ENCODE measurements at regions not wholly inside any gene's neighbourhood (a gene's known extent, or its start where the extent isn't known, plus 50 kb on each side); places are given as distances from the start of the nearest gene placed in this dataset.

DNA sequence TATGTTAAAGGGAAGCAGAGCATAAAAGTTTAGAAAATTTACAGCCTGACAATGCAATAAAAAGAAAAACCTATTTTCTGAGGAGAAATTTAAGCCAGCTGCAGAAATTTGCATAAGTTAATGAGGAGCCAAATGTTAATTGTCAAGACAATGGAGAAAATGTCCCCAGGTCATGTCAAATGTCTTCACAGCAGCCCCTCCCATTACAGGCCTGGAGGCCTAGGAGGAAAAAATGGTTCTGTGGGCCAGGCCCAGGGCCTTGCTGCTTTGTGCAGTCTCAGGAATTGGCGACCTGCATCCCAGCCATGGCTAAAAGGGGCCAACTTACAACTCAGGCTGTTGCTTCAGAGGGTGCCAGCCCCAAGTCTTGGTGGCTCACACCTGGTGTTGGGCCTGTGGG lies 275.4 kb upstream of the RPS6KA3 start:
- TF ChIP-seq, protein P1, sequence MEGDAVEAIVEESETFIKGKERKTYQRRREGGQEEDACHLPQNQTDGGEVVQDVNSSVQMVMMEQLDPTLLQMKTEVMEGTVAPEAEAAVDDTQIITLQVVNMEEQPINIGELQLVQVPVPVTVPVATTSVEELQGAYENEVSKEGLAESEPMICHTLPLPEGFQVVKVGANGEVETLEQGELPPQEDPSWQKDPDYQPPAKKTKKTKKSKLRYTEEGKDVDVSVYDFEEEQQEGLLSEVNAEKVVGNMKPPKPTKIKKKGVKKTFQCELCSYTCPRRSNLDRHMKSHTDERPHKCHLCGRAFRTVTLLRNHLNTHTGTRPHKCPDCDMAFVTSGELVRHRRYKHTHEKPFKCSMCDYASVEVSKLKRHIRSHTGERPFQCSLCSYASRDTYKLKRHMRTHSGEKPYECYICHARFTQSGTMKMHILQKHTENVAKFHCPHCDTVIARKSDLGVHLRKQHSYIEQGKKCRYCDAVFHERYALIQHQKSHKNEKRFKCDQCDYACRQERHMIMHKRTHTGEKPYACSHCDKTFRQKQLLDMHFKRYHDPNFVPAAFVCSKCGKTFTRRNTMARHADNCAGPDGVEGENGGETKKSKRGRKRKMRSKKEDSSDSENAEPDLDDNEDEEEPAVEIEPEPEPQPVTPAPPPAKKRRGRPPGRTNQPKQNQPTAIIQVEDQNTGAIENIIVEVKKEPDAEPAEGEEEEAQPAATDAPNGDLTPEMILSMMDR (IDR thresholded peaks at IDR 0.05), result no peak
- no peaks in the 10 kb centered on the region for H3K27me3 ChIP-seq

DNA sequence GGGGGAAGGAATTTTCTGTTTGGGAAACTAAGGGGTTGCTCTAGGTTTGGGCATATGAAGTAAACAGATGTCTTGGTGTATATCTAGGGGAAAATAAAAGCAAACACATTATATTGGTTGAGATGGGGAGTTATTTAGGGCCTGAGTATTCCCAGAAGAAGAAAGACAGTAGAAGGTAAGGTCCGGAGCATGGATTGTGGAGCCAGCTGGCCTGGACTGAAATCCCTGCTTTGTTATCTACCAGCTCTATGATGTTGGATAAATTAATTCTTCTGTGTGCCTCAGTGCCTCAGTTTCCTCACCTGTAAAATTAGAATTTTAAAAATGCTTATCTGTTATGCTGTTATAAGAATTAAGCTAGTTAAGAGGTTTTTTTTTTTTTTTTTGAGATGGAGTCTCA lies 272.3 kb upstream of the RPS6KA3 start:
- Histone ChIP-seq H3K27ac (no peak overlapping the region), H3K36me3 (no peaks in the 10 kb centered on the region), H3K4me3 (ENCODE audit: low read depth in 1 of 2, low read length in 1 of 2) (no peak overlapping the region), H3K4me1 (ENCODE audit: control insufficient read depth in 1 of 2, insufficient read depth in 1 of 2, low read depth in 1 of 2, low read length in 1 of 2) (no peaks in the 10 kb centered on the region), H3K27me3 (no peaks in the 10 kb centered on the region), H3K9me3 (no peaks in the 10 kb centered on the region)
- TF ChIP-seq, protein P1 (IDR thresholded peaks at IDR 0.05), result no peak

More for the DNA sequence above, 275.4 kb upstream of the RPS6KA3 start:
- Histone ChIP-seq H3K4me3 (ENCODE audit: low read depth in 1 of 2, low read length in 1 of 2) (no peak overlapping the region), H3K27ac (no peak overlapping the region), H3K9me3 (no peaks in the 10 kb centered on the region), H3K36me3 (no peaks in the 10 kb centered on the region), H3K4me1 (ENCODE audit: control insufficient read depth in 1 of 2, insufficient read depth in 1 of 2, low read depth in 1 of 2, low read length in 1 of 2) (no peaks in the 10 kb centered on the region)

DNA sequence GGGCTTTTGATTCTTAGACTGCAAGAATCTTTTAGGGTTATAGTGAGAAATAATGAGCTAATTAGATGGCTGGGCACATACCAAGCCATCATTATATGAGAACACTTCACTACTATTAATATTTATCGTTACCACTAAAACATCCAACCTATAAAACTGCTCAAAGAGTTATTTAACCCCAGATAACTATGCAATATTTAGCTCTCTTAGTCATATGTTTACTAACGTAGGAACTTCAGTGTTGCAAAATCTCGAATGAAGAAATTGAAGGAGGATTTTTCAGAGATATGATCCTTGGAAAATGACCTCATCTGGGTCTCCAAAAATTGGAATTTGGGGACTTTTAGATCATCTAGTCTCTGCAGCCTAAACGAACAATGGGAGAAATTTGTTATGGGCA lies 265.0 kb upstream of the RPS6KA3 start:
- H3K27me3 ChIP-seq, result peaks cover 21% of the 10 kb centered on the region
- H3K4me3 ChIP-seq (ENCODE audit: low read depth in 1 of 2, low read length in 1 of 2), result no peak overlapping the region
- H3K36me3 ChIP-seq, result no peaks in the 10 kb centered on the region
- TF ChIP-seq, protein P1 (IDR thresholded peaks at IDR 0.05), result no peak
- H3K4me1 ChIP-seq (ENCODE audit: control insufficient read depth in 1 of 2, insufficient read depth in 1 of 2, low read depth in 1 of 2, low read length in 1 of 2), result no peaks in the 10 kb centered on the region
- no peaks in the 10 kb centered on the region for H3K9me3 ChIP-seq
- no peak overlapping the region for H3K27ac ChIP-seq

DNA sequence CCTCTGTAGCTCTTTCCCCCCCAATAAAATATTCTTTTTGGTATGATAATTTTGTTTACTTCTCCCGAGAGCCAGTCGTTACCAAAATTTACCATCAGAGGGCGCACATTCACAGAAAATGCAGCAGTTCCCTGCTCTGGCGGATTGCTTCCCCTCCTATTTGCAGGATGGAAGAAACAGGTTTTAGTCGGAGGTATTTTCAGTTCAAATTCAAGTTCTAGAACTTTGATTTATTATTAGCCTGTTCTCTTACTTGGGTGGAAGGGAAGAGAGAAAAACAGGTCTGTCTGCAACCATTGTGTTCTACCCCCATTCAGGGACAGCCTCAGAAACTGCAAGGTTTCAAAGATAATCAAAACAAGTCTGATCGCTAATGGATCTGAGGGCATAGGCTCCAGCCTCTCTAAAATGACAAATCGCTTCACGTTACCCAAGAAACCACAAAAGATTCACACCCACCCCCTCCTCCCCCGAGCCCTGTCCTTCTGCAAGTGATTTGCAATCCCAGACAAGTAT lies 263.8 kb upstream of the RPS6KA3 start:
- Histone ChIP-seq H3K4me3 (ENCODE audit: low read depth in 1 of 2, low read length in 1 of 2) (no peak overlapping the region), H3K27me3 (peaks cover 21% of the 10 kb centered on the region), H3K36me3 (no peaks in the 10 kb centered on the region), H3K27ac (no peak overlapping the region), H3K4me1 (ENCODE audit: control insufficient read depth in 1 of 2, insufficient read depth in 1 of 2, low read depth in 1 of 2, low read length in 1 of 2) (no peaks in the 10 kb centered on the region), H3K9me3 (no peaks in the 10 kb centered on the region)
- TF ChIP-seq, protein P1 (IDR thresholded peaks at IDR 0.05), result peak; percentile 12

DNA sequence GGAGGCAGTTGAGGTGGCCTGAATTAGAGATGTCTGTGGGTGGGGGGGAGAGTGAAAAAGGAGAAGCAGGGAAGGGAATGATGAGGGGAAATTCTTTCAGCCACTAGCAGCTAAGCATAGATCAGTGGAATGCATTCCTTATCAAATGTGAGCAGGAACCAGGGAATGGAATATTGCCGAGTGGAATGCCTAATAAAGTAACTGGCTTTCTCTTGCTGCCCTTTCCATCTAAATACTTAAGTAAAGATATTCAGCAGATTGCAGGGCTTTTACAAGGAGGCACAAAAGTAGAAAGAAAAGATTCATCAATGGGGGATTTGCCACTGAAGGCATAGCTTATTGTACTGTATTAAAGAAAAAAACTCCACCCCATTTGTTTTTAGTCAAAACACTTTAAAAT lies 263.0 kb upstream of the RPS6KA3 start:
- TF ChIP-seq, protein P1 (IDR thresholded peaks at IDR 0.05), result no peak
- Histone ChIP-seq H3K27ac (no peak overlapping the region), H3K4me1 (ENCODE audit: control insufficient read depth in 1 of 2, insufficient read depth in 1 of 2, low read depth in 1 of 2, low read length in 1 of 2) (no peaks in the 10 kb centered on the region), H3K27me3 (peaks cover 21% of the 10 kb centered on the region), H3K9me3 (no peaks in the 10 kb centered on the region), H3K36me3 (no peaks in the 10 kb centered on the region), H3K4me3 (ENCODE audit: low read depth in 1 of 2, low read length in 1 of 2) (no peak overlapping the region)

DNA sequence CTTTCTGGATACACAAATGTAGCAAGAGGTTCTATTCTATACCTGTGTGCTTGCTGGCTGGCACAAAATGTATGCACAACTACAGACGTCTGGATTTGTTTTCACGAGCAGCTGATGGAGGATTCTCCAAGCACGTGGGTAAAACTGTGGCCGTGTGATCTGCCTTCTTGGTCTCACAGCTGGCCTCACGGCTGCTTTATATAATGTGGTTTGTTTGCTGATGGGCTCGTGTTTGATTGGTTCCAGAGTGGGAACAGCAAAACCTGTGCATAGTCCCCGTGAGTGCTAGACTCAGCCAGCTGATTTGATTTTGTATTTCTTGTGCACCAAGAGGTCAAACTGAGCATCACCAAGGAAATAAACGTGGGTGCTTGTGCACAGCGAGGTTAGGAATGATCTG lies 262.6 kb upstream of the RPS6KA3 start:
- Histone ChIP-seq H3K27ac (no peak overlapping the region), H3K9me3 (no peaks in the 10 kb centered on the region), H3K36me3 (no peaks in the 10 kb centered on the region), H3K27me3 (peaks cover 21% of the 10 kb centered on the region), H3K4me1 (ENCODE audit: control insufficient read depth in 1 of 2, insufficient read depth in 1 of 2, low read depth in 1 of 2, low read length in 1 of 2) (no peaks in the 10 kb centered on the region), H3K4me3 (ENCODE audit: low read depth in 1 of 2, low read length in 1 of 2) (no peak overlapping the region)
- TF ChIP-seq, protein P1 (IDR thresholded peaks at IDR 0.05), result no peak
